NCI-H1694 (cell line): ENCODE measurements at regions not wholly inside any gene's neighbourhood (a gene's known extent, or its start where the extent isn't known, plus 50 kb on each side); places are given as distances from the start of the nearest gene placed in this dataset.

Experiments
- DNase-seq: peaks from one replicate; lab custom pipeline; 2025; lab: John Stamatoyannopoulos, UW

DNA sequence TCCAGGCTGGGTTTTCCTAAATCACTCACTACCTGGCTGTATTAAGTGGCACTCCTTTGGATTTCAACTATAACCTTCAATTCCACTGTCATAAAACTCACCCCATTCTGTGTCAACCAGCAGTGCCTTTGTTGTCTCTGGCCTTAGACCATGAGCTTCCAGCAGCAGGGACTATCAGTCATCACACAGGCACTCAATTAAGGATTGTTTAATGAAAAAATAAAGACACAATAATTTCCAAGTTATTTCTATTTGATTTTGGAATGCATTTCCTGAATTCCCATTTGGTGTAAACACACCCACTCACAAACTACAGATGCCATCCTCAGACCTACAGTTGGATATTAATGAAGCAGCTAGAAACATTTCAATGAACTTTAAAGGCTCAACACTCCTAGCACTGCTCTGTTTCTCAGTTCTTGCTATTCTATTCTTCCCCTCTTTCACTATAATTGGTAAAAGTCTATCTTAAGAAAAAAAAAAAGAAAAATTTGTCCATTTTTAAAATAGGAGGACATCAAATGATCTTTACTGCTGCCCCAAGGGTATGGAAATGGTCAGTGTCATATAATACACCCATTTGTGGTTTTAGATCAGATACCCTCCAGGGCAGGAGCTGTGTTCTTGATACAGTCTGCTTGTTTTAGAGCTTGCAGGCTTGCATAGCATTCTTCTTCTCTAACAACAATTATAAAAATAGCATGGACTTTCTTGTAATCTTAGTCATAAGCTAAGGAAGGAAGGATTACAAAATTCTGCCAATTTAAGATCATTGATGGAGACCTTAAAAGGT, 156.4 kb downstream of the PTGER3 start:
- DNase-seq = no peak

DNA sequence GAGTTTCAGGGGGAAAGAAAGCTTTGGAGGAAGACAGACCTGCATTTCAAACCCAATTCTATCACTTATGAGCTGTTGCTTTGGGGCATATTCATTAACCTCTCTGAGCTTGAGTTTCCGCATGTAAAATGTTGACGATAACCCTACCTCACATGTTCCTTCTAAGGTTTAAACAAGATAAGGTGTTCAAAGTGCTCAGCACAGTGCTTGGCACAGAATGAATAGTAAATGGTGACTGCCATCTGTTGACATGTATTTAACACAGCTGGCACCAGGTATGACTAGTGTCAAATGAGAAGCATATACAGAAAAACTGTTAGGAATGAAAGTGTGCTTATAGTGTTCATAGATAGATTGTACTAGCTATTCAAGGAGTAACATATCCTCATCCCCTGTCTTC, 155.5 kb downstream of the PTGER3 start:
- DNase-seq = no peak

GRCh38 chr1:70892930-70893329, 154.7 kb downstream of the PTGER3 start:
- no peak for DNase-seq

- no peak for DNase-seq
Measured at GRCh38 chr1:70893381-70893780, 154.2 kb downstream of the PTGER3 start.

GRCh38 chr1:70895531-70895930, 152.1 kb downstream of the PTGER3 start:
- no peak for DNase-seq

- no peak for DNase-seq
Measured at GRCh38 chr1:70896224-70896623, 151.4 kb downstream of the PTGER3 start.

DNA sequence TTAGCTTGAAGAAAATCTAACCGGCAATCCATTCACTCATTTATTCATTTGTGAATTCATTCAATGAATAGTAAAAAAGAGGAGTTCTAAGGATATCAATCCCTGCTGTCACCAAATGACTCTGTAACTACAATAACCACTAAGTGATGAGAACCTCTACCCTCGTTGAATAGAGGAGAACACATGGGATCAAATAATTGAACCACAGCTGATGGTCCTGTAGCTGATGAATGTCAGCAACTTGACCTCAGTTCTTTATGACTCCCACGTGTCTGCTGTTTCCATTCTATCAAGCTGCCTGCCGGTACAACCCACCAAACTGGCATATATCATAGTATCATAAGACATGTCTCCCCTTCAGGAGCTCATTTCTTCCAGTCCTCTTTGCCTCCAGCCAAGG, 150.3 kb downstream of the PTGER3 start:
- no peak for DNase-seq

GRCh38 chr1:70899735-70900134, 147.9 kb downstream of the PTGER3 start:
- no peak for DNase-seq

DNA sequence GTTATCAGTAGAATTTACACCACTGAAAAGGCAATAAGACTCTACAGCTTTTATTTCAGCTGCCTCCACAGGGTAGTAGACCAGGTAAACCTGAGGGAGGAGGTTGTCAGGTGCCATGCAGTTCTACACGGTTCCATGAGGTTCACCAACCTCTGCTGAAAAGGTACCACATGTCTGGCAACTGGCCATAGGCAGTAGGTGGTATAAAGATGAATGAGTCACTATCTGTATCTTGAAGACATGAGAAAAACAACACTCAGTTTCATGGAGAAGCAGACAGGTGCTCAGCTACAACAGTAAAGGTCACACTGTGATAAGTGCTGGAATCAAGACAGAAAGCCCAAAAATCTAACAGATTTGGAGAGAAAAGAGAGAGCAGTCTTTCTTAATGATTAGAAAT, 145.4 kb downstream of the PTGER3 start:
- no peak for DNase-seq

DNA sequence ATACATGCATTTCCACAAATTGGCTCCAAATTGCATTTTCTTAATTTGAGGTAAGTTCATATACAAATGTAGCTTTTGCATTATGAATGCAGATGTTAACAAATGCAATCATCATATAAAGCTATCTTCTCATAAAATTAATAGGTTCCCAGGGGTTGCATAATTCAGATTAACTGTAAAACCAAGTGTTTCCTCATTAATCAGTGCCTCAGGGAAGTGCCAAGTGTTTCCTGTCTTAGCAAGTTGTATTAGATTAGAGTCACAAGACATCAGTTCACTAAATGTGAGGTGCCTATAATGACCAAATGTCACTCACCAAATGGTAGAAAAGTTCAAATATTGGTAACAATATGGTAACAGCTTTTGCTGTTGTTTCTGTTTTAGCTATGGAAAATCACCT, 140.8 kb downstream of the PTGER3 start:
- DNase-seq = no peak

DNA sequence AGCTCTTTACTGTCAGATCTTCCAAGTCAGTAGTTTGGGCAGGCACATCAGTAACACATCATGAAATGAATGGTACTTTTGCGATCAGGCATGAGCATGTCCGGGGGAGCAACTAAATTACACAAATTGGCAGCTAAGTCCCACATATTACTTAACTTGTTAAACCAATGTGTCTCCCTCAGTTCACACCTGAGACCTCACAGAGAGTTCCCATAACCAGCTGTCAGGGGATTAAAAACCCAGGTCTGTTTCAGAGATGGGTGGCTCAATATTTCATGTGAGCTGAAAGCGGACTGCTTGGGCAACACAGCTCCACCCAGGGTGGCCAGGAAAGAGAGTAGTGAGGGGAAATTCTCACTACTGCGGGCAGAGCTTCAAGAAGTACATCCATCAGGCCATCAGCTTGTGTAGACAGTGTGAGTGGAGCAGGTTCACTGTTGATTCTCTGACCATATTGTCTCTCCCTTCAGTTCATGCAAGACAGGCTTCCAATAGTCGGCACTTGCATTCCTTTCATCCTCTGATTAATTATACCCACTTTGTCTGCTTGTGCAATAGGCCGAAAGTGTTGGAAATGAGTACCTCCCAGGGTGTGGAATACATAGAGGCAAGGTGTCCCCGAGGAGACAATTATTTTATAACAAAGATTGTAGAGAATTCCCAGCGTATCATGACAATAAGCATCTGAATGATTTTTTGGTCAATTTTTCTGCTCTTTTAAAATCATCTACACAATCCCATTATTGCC, 139.9 kb downstream of the PTGER3 start:
- no peak for DNase-seq

GRCh38 chr1:70909262-70909822, 138.3 kb downstream of the PTGER3 start:
- DNase-seq = no peak

DNA sequence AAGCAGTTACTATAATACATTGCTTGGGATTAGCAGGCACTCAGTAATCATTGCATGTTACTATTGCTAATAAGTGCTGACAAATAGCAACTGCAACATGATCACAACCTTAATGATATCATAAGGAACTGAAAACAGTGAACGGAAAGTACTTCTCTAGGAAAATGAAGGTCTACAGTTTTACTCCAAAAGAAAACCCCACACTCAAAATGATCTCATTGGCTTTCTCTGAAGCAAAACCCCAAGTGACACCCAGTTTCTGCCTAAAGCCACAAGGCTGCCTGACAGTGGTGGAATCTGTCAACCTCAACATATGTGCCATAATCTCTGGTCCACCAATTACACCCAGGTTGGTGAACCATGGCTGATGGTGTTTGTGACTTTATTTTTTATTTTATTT, 137.6 kb downstream of the PTGER3 start:
- no peak for DNase-seq

GRCh38 chr1:70911861-70912260, 135.8 kb downstream of the PTGER3 start:
- no peak for DNase-seq

DNA sequence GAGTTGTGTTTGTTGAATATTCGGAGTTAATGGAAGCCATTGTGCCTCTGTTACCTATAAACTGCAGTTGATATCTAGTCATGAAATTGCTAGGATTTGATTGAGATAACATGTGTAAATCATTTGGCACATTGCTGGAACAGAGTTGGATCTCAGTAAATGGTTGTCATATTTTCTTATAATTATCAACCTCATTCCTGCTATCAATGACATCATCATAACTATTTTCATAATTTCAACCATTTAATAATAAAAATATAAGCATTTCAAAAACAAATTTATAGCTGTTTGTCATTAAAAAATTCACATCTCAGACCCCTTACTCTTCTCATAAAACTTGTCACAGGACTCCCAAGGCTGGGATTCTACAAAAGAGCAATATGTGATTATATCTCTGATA, 133.4 kb downstream of the PTGER3 start:
- no peak for DNase-seq

GRCh38 chr1:70915258-70916033, 132.2 kb downstream of the PTGER3 start:
- no peak for DNase-seq

DNA sequence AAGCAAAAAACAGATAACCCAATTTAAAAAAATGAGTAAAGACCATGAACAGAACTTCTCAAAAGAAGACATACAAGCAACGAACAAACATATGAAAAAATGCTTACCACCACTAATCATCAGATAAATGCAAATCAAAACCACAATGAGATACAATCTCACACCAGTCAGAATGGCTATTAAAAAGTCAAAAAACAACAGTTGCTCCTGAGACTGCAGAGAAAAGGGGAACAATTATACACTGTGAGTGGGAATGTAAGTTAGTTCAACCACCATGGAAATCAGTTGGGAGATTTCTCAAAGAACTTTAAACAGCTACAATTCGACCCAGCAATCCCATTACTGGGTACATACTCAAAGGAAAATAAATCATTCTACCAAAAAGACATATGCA, 131.6 kb downstream of the PTGER3 start:
- DNase-seq = no peak

DNA sequence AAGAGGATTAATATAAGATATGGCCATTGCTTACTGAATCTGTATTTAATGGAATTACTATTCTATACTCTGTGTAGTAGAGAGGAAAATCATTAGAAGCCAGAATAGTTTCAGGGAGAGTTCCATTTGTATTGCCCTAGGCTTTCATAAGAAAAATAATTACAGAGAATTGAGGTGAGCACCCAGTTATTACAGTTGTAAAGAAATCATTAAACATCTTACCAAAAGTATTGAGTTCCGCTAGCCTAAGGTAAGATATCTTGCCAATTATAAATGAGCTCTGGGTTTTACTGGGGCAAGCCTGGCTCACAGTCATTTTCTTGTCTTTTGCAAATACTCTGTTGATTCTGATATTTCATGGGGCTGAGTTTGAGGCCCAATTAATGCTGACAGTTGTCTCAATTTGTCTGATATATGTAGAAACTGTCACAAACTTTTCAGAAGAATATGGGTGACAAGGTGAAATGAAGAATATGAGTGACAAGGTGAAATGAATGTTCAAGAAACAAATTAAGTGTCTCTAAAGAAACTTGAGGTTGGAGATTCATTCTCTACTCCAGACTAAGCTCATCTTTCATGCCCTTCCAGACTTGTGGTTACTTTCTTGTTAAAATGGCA, 127.8 kb downstream of the PTGER3 start:
- DNase-seq = no peak
